K562 (cell line): ENCODE measurements at regions not wholly inside any gene's neighbourhood (a gene's known extent, or its start where the extent isn't known, plus 50 kb on each side); places are given as distances from the start of the nearest gene placed in this dataset.

Experiments
- ATAC-seq: fragments of 200-7000 bp; cut with Tn5 transposase; 3 replicates; pipeline ENCODE4 v1.9.1; 2020; ENCODE audit warnings: moderate library complexity
- BruUV-seq: library from RNA; stranded (reverse); fragments of 400-500 nt; replicated peaks from 2 replicates; lab custom pipeline; 2021; lab: Mats Ljungman, UMichigan
- CTCF ChIA-PET: fragments of 300-600 bp; formaldehyde crosslinking; extraction: SDS; loops from one replicate; lab custom pipeline; 2021; ENCODE audit warnings: low intra/inter-chr PET ratio; lab: Yijun Ruan, JAX
- POLR2A ChIA-PET: fragments of 300-600, 350-650 bp; sonication (Branson Sonifier 250); formaldehyde crosslinking; extraction: SDS; loops from one replicate; lab custom pipeline; 2021; ENCODE audit warnings: antibody characterized with exemption, inconsistent platforms; lab: Yijun Ruan, JAX
- DNase-seq, 4 experiments: peaks; one replicate each; pipeline versions ENCODE4 v3.0.0 to v3.0.0-alpha.2; 2011 to 2018; ENCODE audit warnings: low spot score in 3 of 4, mixed read lengths in 3 of 4; ENCODE audit errors: extremely low read depth in 1 of 4
- FAIRE-seq: peaks from 2 replicates; lab custom pipeline; 2011; peaks lifted over from hg19 to GRCh38; lab: Jason Lieb, UNC
- H2AFZ ChIP-seq: 2 replicates; pipeline ENCODE4 v1.6.0; 2011; ENCODE audit warnings: low read depth, low read length, control low read depth, inconsistent platforms
- H3K27ac ChIP-seq: fragments of 200-600 bp; 3 replicates; pipeline ENCODE4 v1.8.0; 2011; ENCODE audit warnings: low read depth, mild to moderate bottlenecking, control low read depth, inconsistent platforms, low read length, moderate library complexity, mixed read lengths; ENCODE audit errors: extremely low read depth
- H3K27me3 ChIP-seq, 2 experiments: fragments of 300-600 bp in 1 of 2; 2 replicates in 1 of 2; 3 replicates in 1 of 2; pipeline versions ENCODE4 v1.6.0 to v1.8.0; 2011; ENCODE audit warnings: inconsistent platforms in 2 of 2, low read length in 2 of 2, mild to moderate bottlenecking in 1 of 2, mixed read lengths in 1 of 2, moderate library complexity in 1 of 2; ENCODE audit not compliant: control insufficient read depth in 2 of 2, insufficient read depth in 2 of 2
- H3K36me3 ChIP-seq: fragments of 300-600 bp; 3 replicates; pipeline ENCODE4 v1.8.0; 2011; ENCODE audit warnings: mild to moderate bottlenecking, low read length, inconsistent platforms; ENCODE audit not compliant: control insufficient read depth, insufficient read depth
- H3K4me1 ChIP-seq, 2 experiments: fragments of 200-600 bp in 1 of 2; replicated peaks in 1 of 2; 2 replicates in 1 of 2; 3 replicates in 1 of 2; pipeline versions ENCODE4 v1.5.1 to v1.8.0; 2011; ENCODE audit warnings: inconsistent platforms in 2 of 2, low read length in 2 of 2, mild to moderate bottlenecking in 1 of 2, mixed read lengths in 1 of 2, moderate library complexity in 1 of 2; ENCODE audit not compliant: control insufficient read depth in 2 of 2, insufficient read depth in 2 of 2
- H3K4me2 ChIP-seq: 2 replicates; pipeline ENCODE4 v1.6.1; 2011; ENCODE audit warnings: low read length, control low read depth, inconsistent platforms, mixed read lengths; ENCODE audit not compliant: insufficient read depth
- H3K4me3 ChIP-seq: fragments of 200-600 bp; sonication (generic), shearing (Covaris generic); 2 replicates; pipeline ENCODE4 v1.5.1; 2016; ENCODE audit warnings: control low read depth, inconsistent platforms
- H3K79me2 ChIP-seq: fragments of 200-600 bp; 3 replicates; pipeline ENCODE4 v1.8.0; 2011; ENCODE audit warnings: low read length, inconsistent platforms; ENCODE audit not compliant: control insufficient read depth, insufficient read depth
- H3K9ac ChIP-seq, 2 experiments: 2 replicates each; pipeline versions ENCODE4 v1.6.0 to v1.6.1; 2011; ENCODE audit warnings: low read depth in 2 of 2, low read length in 2 of 2, control low read depth in 1 of 2, inconsistent platforms in 1 of 2, mild to moderate bottlenecking in 1 of 2, mixed read lengths in 1 of 2; ENCODE audit not compliant: insufficient read depth in 1 of 2
- H3K9me1 ChIP-seq: one replicate; pipeline ENCODE4 v1.6.0; 2011; ENCODE audit warnings: inconsistent platforms, mild to moderate bottlenecking, low read length, moderate library complexity; ENCODE audit not compliant: control insufficient read depth, insufficient read depth
- H3K9me3 ChIP-seq: replicated peaks from 2 replicates; pipeline ENCODE4 v1.5.1; 2011; ENCODE audit warnings: low read depth, low read length, inconsistent platforms; ENCODE audit not compliant: control insufficient read depth, insufficient read depth
- H4K20me1 ChIP-seq: replicated peaks from 2 replicates; pipeline ENCODE4 v1.6.1; 2011; ENCODE audit warnings: low read length, inconsistent platforms, mixed read lengths; ENCODE audit not compliant: control insufficient read depth, insufficient read depth
- CHD1 ChIP-seq: fragments of 200-600 bp; sonication (generic); IDR thresholded peaks from one replicate; pipeline ENCODE4 v1.6.1; 2012; ENCODE audit warnings: mild to moderate bottlenecking, moderate library complexity, low read length, inconsistent platforms
- DPF2 ChIP-seq: fragments of 450-650 bp; IDR thresholded peaks from 2 replicates; pipeline ENCODE4 v1.6.1; 2016
- ESRRA ChIP-seq: fragments of 450-650 bp; IDR thresholded peaks from 2 replicates; pipeline ENCODE4 v1.6.1; 2014; ENCODE audit warnings: low read depth, mild to moderate bottlenecking, moderate library complexity, borderline replicate concordance
- HDAC2 ChIP-seq: fragments of 450-650 bp; IDR thresholded peaks from 2 replicates; pipeline ENCODE4 v1.6.1; 2016; ENCODE audit warnings: mild to moderate bottlenecking
- MTA3 ChIP-seq: fragments of 450-650 bp; formaldehyde crosslinking; IDR thresholded peaks from 2 replicates; pipeline ENCODE4 v1.6.1; 2017; ENCODE audit warnings: mild to moderate bottlenecking, borderline replicate concordance
- MXD1 ChIP-seq: fragments of 250-450 bp; sonication (Bioruptor Pico); IDR thresholded peaks from 2 replicates; pipeline ENCODE4 v1.8.0; 2021; ENCODE audit warnings: borderline replicate concordance, mild to moderate bottlenecking, moderate library complexity; ENCODE audit not compliant: poor library complexity, severe bottlenecking
- RBM25 ChIP-seq: fragments of 200-400 bp; formaldehyde crosslinking; IDR thresholded peaks from 2 replicates; pipeline ENCODE4 v1.6.1; 2018; ENCODE audit warnings: low read length, low read depth, moderate library complexity; ENCODE audit not compliant: severe bottlenecking
- RERE ChIP-seq: sonication (generic); formaldehyde crosslinking; IDR thresholded peaks from 2 replicates; pipeline ENCODE4 v1.8.0; 2023; ENCODE audit warnings: missing genetic modification reagents, mild to moderate bottlenecking, borderline replicate concordance
- USF1 ChIP-seq: sonication (generic); formaldehyde crosslinking; IDR thresholded peaks from 2 replicates; pipeline ENCODE4 v1.9.0; 2022; ENCODE audit warnings: mild to moderate bottlenecking, missing genetic modification reagents
- ZBTB49 ChIP-seq: sonication (generic); formaldehyde crosslinking; IDR thresholded peaks from 2 replicates; pipeline ENCODE4 v1.8.0; 2022; ENCODE audit warnings: missing genetic modification reagents, mild to moderate bottlenecking, borderline replicate concordance
- WGBS: fragments of 100-300 bp; shearing (Covaris generic); methylation state at CpG from one replicate; pipeline ENCODE4 v1.1.6; 2016; ENCODE audit warnings: low coverage, mixed read lengths; ENCODE audit not compliant: insufficient coverage; ENCODE audit errors: missing lambda C conversion rate; 5-methylcytosine and 5-hydroxymethylcytosine counted together
- in situ Hi-C: fragments of 300-500 bp; cut with MboI; formaldehyde crosslinking; loops from 4 replicates; pipeline ENCODE4 v1.15.0; 2018; ENCODE audit warnings: inconsistent platforms, mixed read lengths
- intact Hi-C: fragments of 100-400 bp; cut with micrococcal nuclease; formaldehyde crosslinking; loops from 2 replicates; pipeline ENCODE4 v1.14.2; 2022

GRCh38 chr10:78560341-78560688 lies 508.5 kb upstream of the ZMIZ1 start:
- no TSS peak for BruUV-seq

More at GRCh38 chr10:78560341-78560688, 508.5 kb upstream of the ZMIZ1 start:
- no peaks in the 10 kb centered on the region for H3K36me3 ChIP-seq
- H3K4me2 ChIP-seq: no peak overlapping the region
- CTCF ChIA-PET: no interaction called here
- no peak for DNase-seq
- H2AFZ ChIP-seq: no peak overlapping the region
- POLR2A ChIA-PET: interaction anchor here (0.9 to 1.0 kb wide), 2 partner anchors 9 to 13 kb away, joined by 3 to 4 read pairs; no protein-coding TSS in a partner anchor
- no peak overlapping the region for H3K27ac ChIP-seq
- H3K27me3 ChIP-seq: peaks cover 2 to 27% of the 10 kb centered on the region in 2 experiments; a peak in 2 of 5 replicates
- intact Hi-C loops (no loop called here), in situ Hi-C loops (no loop called here)
- no peaks in the 10 kb centered on the region for H3K4me1 ChIP-seq
- H3K79me2 ChIP-seq: no peaks in the 10 kb centered on the region
- no peak overlapping the region for H3K4me3 ChIP-seq
- no peaks in the 10 kb centered on the region for H3K9me1 ChIP-seq
- FAIRE-seq: no peak
- no peak overlapping the region for H3K9ac ChIP-seq
- WGBS: 2% methylated on average over 4 of the region's 4 CpGs
- no peaks in the 10 kb centered on the region; the same call in 1 of the 2 replicates for H4K20me1 ChIP-seq
- TF ChIP-seq ESRRA (0 out of 2 replicates have a peak, but pooled peaks have one; percentile 48), RERE (CRISPR knock-in tag) (no peak), ZBTB49 (CRISPR knock-in tag) (no peak), RBM25 (peak; percentile 11), HDAC2 (no peak), CHD1 (no peak), MXD1 (CRISPR knock-in tag) (no peak), DPF2 (no peak), USF1 (no peak), MTA3 (no peak)
- no peak for ATAC-seq
- no peaks in the 10 kb centered on the region for H3K9me3 ChIP-seq
